Bone marrow (tissue), 2 donors: ENCODE measurements at regions not wholly inside any gene's neighbourhood (a gene's known extent, or its start where the extent isn't known, plus 50 kb on each side); places are given as distances from the start of the nearest gene placed in this dataset.

Experiments
- DNase-seq, 2 donors: peaks; one replicate each; lab custom pipeline; 2025; lab: John Stamatoyannopoulos, UW

GRCh38 chr3:162302983-162303624 lies 806.5 kb downstream of the OTOL1 start:
- DNase-seq, result no peak

DNA sequence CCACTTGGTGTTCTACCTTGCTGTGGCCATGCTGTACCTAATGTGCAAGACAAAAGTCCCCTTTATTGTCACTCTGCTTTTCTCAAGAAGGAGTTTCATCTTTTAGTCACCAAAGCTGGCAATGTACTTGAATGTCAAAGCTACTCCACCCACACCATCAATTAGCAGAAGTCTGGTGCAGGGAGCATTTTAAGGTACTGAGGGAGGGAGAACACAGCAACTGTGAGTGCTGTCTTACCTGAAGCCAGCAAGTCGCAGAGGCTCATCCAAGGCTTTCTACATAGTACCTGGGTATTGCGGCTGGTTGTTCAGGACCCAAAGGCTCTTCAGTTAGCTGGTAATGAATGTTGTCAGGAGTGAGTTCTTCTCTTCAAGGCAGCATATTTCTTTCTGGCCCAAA lies 820.4 kb downstream of the OTOL1 start:
- DNase-seq, result no peak

DNA sequence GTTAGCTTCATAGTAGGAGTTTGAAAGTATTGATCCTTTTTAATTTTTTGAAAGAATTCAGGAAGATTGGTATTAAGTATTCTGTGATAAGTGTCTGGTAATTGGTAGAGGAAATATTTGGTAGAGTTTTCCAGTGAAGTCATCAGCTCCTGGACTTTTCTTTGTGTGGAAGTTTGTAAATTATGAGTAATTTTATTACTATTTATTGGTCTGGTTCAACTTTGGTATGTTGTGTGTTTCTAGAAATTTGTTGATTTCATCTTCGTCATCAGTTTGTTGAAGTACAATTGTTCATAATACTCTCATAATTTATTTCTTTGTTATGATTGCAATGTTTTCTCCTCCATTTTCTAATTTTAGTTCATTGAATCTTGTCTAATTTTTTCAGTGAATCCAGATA lies 832.0 kb downstream of the OTOL1 start:
- DNase-seq, result no peak

- DNase-seq, result no peak
Observed at GRCh38 chr3:162329514-162329913, 832.9 kb downstream of the OTOL1 start.

- DNase-seq, result no peak
Observed at GRCh38 chr3:162332344-162332743, 835.7 kb downstream of the OTOL1 start.

DNA sequence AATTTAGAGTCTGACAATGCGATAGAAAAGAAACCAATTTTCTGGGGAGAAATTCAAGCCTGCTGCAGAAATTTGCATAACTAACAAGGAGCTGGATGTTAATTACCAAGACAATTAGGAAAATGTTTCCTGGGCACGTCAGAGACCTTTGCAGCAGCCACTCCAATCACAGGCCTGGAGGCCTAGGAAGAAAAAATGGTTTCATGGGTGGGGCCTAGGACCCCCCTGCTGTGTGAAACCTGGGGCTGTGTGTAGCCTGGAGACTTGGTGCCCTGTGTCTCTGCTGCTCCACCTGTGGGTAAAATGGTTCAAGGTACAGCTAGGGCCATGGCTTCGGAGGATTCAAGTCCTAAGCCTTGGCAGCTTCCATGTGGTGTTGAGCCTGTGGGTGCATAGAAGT lies 837.9 kb downstream of the OTOL1 start:
- no peak for DNase-seq

- no peak for DNase-seq
Observed at GRCh38 chr3:162337630-162338029, 841.0 kb downstream of the OTOL1 start.

DNA sequence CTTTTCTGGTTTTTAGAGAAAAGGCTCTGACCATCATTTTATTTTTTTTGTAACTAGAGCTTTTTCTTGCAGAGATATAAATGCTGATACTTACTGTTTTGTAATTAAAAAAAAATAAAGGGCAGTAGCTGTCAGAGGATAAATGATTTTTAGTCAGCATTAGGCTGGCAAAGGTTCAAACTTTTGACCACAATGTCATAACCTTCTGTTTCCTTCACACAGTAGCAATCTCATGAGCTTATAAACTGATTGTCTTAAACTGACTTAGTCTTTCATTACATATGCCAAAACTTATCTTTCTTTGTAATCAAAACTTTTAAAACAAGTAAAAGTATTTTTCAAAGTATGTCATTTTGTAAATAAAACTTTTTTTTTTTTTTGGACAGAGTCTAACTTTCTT lies 841.9 kb downstream of the OTOL1 start:
- DNase-seq, result no peak

DNA sequence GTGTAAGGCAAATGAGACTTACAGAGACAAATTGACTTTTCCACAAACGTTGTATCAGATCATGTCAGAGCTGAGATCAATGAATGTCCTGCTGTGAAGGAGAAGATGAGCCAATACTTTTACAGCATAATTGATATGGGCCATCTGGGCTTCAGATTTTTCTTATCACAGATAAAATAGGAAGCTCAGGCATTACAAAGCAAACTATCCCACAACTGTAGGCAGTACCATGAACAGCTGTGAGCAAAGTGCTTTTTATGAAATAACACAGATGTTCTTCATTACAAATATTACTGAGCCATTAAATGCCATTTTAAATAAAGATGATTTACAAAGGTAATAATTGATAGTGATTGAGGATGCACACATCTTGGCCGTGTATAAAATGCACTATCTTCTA lies 852.3 kb downstream of the OTOL1 start:
- DNase-seq, result no peak

- DNase-seq, result peak in 1 of 2 donors; percentile 5
Observed at GRCh38 chr3:162353414-162353813, 856.8 kb downstream of the OTOL1 start.

GRCh38 chr3:162354356-162354755 lies 857.7 kb downstream of the OTOL1 start:
- DNase-seq, result no peak

DNA sequence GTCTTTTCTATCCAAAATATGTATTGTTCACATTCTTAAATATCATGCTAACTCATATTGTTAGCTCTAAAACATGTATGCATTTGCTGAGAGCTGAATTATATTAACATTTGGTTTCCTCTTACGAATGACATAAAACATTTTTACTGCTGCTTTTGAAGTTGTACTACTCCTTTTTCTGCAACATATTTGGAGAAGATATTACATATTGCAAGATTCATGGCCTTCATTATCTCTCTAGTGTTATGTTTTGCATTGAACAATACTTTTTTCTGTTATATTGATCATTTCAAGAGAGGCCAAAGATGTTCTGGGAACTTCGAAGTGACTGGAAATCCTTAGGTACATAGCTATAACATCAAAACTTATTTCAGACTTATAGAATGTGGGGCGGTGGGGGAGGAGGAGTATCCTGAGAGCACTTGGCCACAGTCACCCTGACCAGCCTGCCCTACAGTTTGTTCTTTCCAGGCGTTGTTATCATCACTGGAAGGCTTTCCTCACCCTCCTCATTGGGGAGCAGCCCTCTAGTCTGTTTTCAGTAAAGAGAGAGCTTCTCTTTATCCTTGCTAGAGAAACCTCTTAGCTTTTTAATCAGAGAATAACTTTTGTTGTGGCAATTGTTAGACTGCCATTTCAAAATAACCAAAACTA lies 868.6 kb downstream of the OTOL1 start:
- no peak for DNase-seq

GRCh38 chr3:162366166-162366766 lies 869.7 kb downstream of the OTOL1 start:
- DNase-seq, result no peak

GRCh38 chr3:162367429-162368260 lies 871.0 kb downstream of the OTOL1 start:
- no peak for DNase-seq

GRCh38 chr3:162368417-162368816 lies 871.8 kb downstream of the OTOL1 start:
- DNase-seq, result no peak

DNA sequence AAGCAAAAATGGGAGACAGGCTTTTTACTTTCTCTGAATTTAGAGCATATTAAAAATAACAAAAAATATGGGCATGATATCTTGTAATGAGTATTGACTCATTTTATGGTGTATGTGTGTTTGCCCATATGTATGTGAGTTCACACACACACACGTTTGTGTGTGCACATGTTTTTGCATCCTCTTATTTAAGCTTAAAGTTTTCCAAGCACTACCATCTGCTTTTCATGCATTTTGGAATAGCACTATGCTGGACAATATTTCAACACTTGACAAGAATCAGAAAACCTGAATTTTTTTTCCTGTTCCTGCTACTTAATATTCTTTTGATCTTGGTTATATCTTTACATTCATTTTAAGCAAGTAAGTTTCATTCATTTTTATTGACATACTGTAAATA lies 872.7 kb downstream of the OTOL1 start:
- DNase-seq, result no peak

GRCh38 chr3:162370141-162370540 lies 873.5 kb downstream of the OTOL1 start:
- no peak for DNase-seq

DNA sequence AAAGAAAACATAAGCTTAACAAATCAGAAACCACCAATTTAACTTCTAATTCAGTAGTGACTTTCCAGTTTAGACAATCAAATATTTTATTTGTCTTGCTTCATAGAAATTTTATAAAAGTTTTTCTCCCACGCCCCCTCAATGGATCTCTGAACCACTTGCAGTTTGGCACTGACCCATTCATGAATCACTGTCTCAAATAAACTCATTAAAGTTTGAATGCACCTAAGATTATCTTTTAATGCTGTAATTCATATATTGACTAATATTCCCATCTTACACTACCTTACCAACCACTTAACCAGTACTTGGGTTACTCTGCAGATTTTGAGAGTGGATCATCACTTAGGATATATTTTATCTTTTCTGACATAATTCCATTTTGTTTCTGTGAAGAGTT lies 880.2 kb downstream of the OTOL1 start:
- DNase-seq, result no peak

- no peak for DNase-seq
Observed at GRCh38 chr3:162377608-162378007, 881.0 kb downstream of the OTOL1 start.

GRCh38 chr3:162385387-162385786 lies 888.8 kb downstream of the OTOL1 start:
- DNase-seq, result no peak

DNA sequence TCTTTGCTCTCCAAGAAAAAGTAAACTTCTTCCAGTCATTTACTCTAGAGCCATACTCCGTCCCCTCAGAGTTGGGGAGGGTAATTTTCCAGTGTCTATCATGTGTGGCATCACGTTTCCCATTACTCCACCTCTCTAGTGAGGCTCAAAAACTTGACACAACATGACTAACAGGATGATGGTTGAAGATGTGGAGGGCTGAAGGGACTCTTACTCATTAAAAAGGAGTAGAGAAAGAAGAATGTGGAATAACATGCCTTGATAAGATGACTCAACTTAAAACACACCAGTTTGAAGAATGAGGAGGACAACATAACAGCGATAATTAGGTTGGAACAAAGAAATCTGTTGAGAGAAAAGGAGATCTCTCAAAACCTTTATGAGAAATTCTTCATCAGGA lies 894.3 kb downstream of the OTOL1 start:
- no peak for DNase-seq

GRCh38 chr3:162391301-162391700 lies 894.7 kb downstream of the OTOL1 start:
- no peak for DNase-seq

DNA sequence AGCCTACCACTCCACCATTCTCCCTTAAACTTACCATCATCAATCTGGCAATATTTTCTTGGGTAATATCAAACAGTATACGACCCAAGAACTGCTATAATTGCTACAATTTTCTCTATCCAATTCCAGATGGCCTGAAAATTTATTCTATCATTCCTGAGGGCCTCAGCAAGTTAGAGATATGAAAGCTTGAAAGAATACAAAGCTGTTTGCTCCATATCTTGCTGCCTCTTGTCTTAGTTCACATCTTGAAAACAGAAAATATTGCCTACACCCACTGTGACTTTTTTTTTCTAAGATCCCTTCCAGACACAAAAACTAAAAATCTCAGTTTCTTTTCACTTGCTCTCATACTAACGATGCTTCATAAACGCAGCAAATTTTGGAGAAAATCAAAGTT lies 898.9 kb downstream of the OTOL1 start:
- DNase-seq, result no peak
